ENCODE measurements at regions not wholly inside any gene's neighbourhood (a gene's known extent, or its start where the extent isn't known, plus 50 kb on each side); places are given as distances from the start of the nearest gene placed in this dataset.
"Not testable (repeated sequence)": the region's sequence is repeated elsewhere in the genome, so short reads cannot be mapped to it uniquely, and the experiment has no call there.

- DNase-seq (ENCODE audit: low read depth) = peak; percentile 75
Observed at GRCh38 chr5:98309785-98310598, 463.5 kb upstream of the RGMB start.

- DNase-seq (ENCODE audit: low read depth) = peak; percentile 59
Observed at GRCh38 chr5:98314292-98314691, 459.2 kb upstream of the RGMB start.

- no peak for DNase-seq (ENCODE audit: low read depth)
Observed at GRCh38 chr5:98318386-98318785, 455.1 kb upstream of the RGMB start.

GRCh38 chr5:98319299-98320011, 454.0 kb upstream of the RGMB start:
- no peak for DNase-seq (ENCODE audit: low read depth)

- no peak for DNase-seq (ENCODE audit: low read depth)
Observed at GRCh38 chr5:98320343-98320742, 453.1 kb upstream of the RGMB start.

GRCh38 chr5:98321361-98321760, 452.1 kb upstream of the RGMB start:
- DNase-seq (ENCODE audit: low read depth) = no peak

GRCh38 chr5:98325187-98325586, 448.3 kb upstream of the RGMB start:
- DNase-seq (ENCODE audit: low read depth) = not testable (repeated sequence)

- DNase-seq (ENCODE audit: low read depth) = no peak
Observed at GRCh38 chr5:98328015-98328414, 445.4 kb upstream of the RGMB start.

- DNase-seq (ENCODE audit: low read depth) = no peak
Observed at GRCh38 chr5:98330871-98331270, 442.6 kb upstream of the RGMB start.

GRCh38 chr5:98333921-98334320, 439.5 kb upstream of the RGMB start:
- DNase-seq (ENCODE audit: low read depth) = no peak

- DNase-seq (ENCODE audit: low read depth) = no peak
Observed at GRCh38 chr5:98334946-98335345, 438.5 kb upstream of the RGMB start.

GRCh38 chr5:98339141-98339848, 434.2 kb upstream of the RGMB start:
- no peak for DNase-seq (ENCODE audit: low read depth)

GRCh38 chr5:98341038-98342032, 432.1 kb upstream of the RGMB start:
- peak; percentile 70 for DNase-seq (ENCODE audit: low read depth)

GRCh38 chr5:98342958-98343660, 430.4 kb upstream of the RGMB start:
- not testable (repeated sequence) for DNase-seq (ENCODE audit: low read depth)

GRCh38 chr5:98349251-98349989, 424.0 kb upstream of the RGMB start:
- no peak for DNase-seq (ENCODE audit: low read depth)

- no peak for DNase-seq (ENCODE audit: low read depth)
Observed at GRCh38 chr5:98349990-98350365, 423.5 kb upstream of the RGMB start.

GRCh38 chr5:98354922-98355321, 418.5 kb upstream of the RGMB start:
- no peak for DNase-seq (ENCODE audit: low read depth)

GRCh38 chr5:98360548-98360947, 412.9 kb upstream of the RGMB start:
- DNase-seq (ENCODE audit: low read depth) = no peak

GRCh38 chr5:98363157-98363556, 410.3 kb upstream of the RGMB start:
- no peak for DNase-seq (ENCODE audit: low read depth)

- no peak for DNase-seq (ENCODE audit: low read depth)
Observed at GRCh38 chr5:98364549-98364948, 408.9 kb upstream of the RGMB start.

All from fibroblast of the conjunctiva (primary cell).